ENCODE measurements at regions not wholly inside any gene's neighbourhood (a gene's known extent, or its start where the extent isn't known, plus 50 kb on each side); places are given as distances from the start of the nearest gene placed in this dataset.

- H3K27ac ChIP-seq (ENCODE audit: extremely low read depth, low read depth, low read length), result no peak overlapping the region
- no peak for TF ChIP-seq PRDM1 (tag by site-specific recombination; IDR thresholded peaks at IDR 0.05)
- TF ChIP-seq ZNF555 (tag by site-specific recombination; conservative IDR thresholded peaks at IDR 0.05), result no peak
- ChIA-PET CTCF (interaction anchor here (0.6 to 2.0 kb wide), 5 partner anchors 9 to 797 kb away, joined by 3 to 4 read pairs (median 4); no protein-coding TSS in a partner anchor), POLR2A (no interaction called here)
- no peaks in the 10 kb centered on the region for H3K4me1 ChIP-seq (ENCODE audit: control insufficient read depth, insufficient read depth, low read length)
- H3K9me3 ChIP-seq (ENCODE audit: control insufficient read depth, insufficient read depth, low read depth, low read length), result no peaks in the 10 kb centered on the region
- H3K4me3 ChIP-seq (ENCODE audit: low read depth, low read length), result no peak overlapping the region
- no peaks in the 10 kb centered on the region for H3K36me3 ChIP-seq (ENCODE audit: control insufficient read depth in 2 of 2, insufficient read depth in 1 of 2, low read length in 2 of 2)
These were observed 140.0 kb upstream of the FHL2 start for GRCh38 chr2:105538840-105539239.

- POLR2A ChIA-PET, result no interaction called here
- Histone ChIP-seq H3K4me3 (ENCODE audit: low read depth, low read length) (no peak overlapping the region), H3K36me3 (ENCODE audit: control insufficient read depth in 2 of 2, insufficient read depth in 1 of 2, low read length in 2 of 2) (no peaks in the 10 kb centered on the region), H3K9me3 (ENCODE audit: control insufficient read depth, insufficient read depth, low read depth, low read length) (no peaks in the 10 kb centered on the region), H3K4me1 (ENCODE audit: control insufficient read depth, insufficient read depth, low read length) (no peaks in the 10 kb centered on the region), H3K27ac (ENCODE audit: extremely low read depth, low read depth, low read length) (no peak overlapping the region)
- CTCF ChIA-PET, result interaction anchor here (0.6 to 2.0 kb wide), 6 partner anchors 9 to 124 kb away, joined by 3 to 7 read pairs (median 4); no protein-coding TSS in a partner anchor
- no peak for TF ChIP-seq ATF2 (tag by site-specific recombination; IDR thresholded peaks at IDR 0.05; ENCODE audit: low read depth)
- no peak for TF ChIP-seq ZNF311 (tag by site-specific recombination; IDR thresholded peaks at IDR 0.05; ENCODE audit: borderline replicate concordance)
- TF ChIP-seq ZNF776 (tag by site-specific recombination; IDR thresholded peaks at IDR 0.05; ENCODE audit: borderline replicate concordance), result no peak
- no peak for TF ChIP-seq ZNF654 (tag by site-specific recombination; IDR thresholded peaks at IDR 0.05; ENCODE audit: low read depth)
- no peak for TF ChIP-seq IKZF3 (tag by site-specific recombination; IDR thresholded peaks at IDR 0.05)
- no peak for TF ChIP-seq BCL6B (tag by site-specific recombination; IDR thresholded peaks at IDR 0.05)
- TF ChIP-seq ZNF660 (tag by site-specific recombination; IDR thresholded peaks at IDR 0.05), result no peak
- no peak for TF ChIP-seq ZNF449 (tag by site-specific recombination; IDR thresholded peaks at IDR 0.05)
- TF ChIP-seq ZNF211 (tag by site-specific recombination; IDR thresholded peaks at IDR 0.05; ENCODE audit: low read depth), result no peak
- TF ChIP-seq AEBP2 (tag by site-specific recombination; IDR thresholded peaks at IDR 0.05; ENCODE audit: borderline replicate concordance), result no peak
- no peak for TF ChIP-seq ZNF785 (tag by site-specific recombination; IDR thresholded peaks at IDR 0.05)
- TF ChIP-seq ZNF530 (tag by site-specific recombination; IDR thresholded peaks at IDR 0.05; ENCODE audit: low read depth), result no peak
- no peak for TF ChIP-seq TRIM28 (IDR thresholded peaks at IDR 0.05; ENCODE audit: borderline replicate concordance, low read length)
- no peak for TF ChIP-seq ZNF155 (tag by site-specific recombination; IDR thresholded peaks at IDR 0.05)
- TF ChIP-seq MEIS1 (CRISPR knock-in tag; IDR thresholded peaks at IDR 0.05; ENCODE audit: borderline replicate concordance), result no peak
- TF ChIP-seq ZNF521 (tag by site-specific recombination; IDR thresholded peaks at IDR 0.05), result no peak
- TF ChIP-seq ZNF621 (tag by site-specific recombination; IDR thresholded peaks at IDR 0.05), result no peak
- TF ChIP-seq ZNF175 (tag by site-specific recombination; IDR thresholded peaks at IDR 0.05), result no peak
These were observed 139.1 kb upstream of the FHL2 start for GRCh38 chr2:105537920-105538319.
